OCI-LY3 (cell line): ENCODE measurements at regions not wholly inside any gene's neighbourhood (a gene's known extent, or its start where the extent isn't known, plus 50 kb on each side); places are given as distances from the start of the nearest gene placed in this dataset.

Source experiments
- CTCF ChIP-seq: fragments of 200-600, 300-600 bp; sonication (generic); IDR thresholded peaks from 2 replicates; pipeline ENCODE4 v1.5.1; 2014; ENCODE audit warnings: antibody characterized with exemption, low read length, low read depth
- EZH2phosphoT487 ChIP-seq: fragments of 200-600 bp; shearing (Covaris generic); IDR thresholded peaks from 2 replicates; pipeline ENCODE4 v1.6.1; 2018; ENCODE audit warnings: antibody characterized with exemption, mixed run types, low read depth

GRCh38 chr10:28922861-28923260, 245.5 kb downstream of the BAMBI start:
- TF ChIP-seq CTCF (no peak), EZH2phosphoT487 (no peak)
